Upper lobe of right lung (tissue), 1 donor: ENCODE measurements at regions not wholly inside any gene's neighbourhood (a gene's known extent, or its start where the extent isn't known, plus 50 kb on each side); places are given as distances from the start of the nearest gene placed in this dataset.

ENCODE experiments used
- ATAC-seq: fragments of 200-7000 bp; cut with Tn5 transposase; one replicate; pipeline ENCODE4 v1.9.1; 2020; ENCODE audit warnings: mild to moderate bottlenecking, moderate library complexity
- DNase-seq: peaks from one replicate; pipeline ENCODE4 v3.0.0-alpha.2; 2020
- H3K27ac ChIP-seq: fragments of 200-600 bp; one replicate; pipeline ENCODE4 v1.8.0; 2022
- H3K27me3 ChIP-seq: fragments of 200-600 bp; one replicate; pipeline ENCODE4 v1.8.0; 2022; ENCODE audit warnings: mild to moderate bottlenecking
- H3K36me3 ChIP-seq: fragments of 200-600 bp; one replicate; pipeline ENCODE4 v1.8.0; 2022
- H3K4me1 ChIP-seq: fragments of 200-600 bp; one replicate; pipeline ENCODE4 v1.8.0; 2022
- H3K4me3 ChIP-seq: fragments of 200-600 bp; one replicate; pipeline ENCODE4 v1.8.0; 2022; ENCODE audit warnings: mild to moderate bottlenecking
- H3K9me3 ChIP-seq: fragments of 200-600 bp; one replicate; pipeline ENCODE4 v1.8.0; 2022
- CTCF ChIP-seq: fragments of 200-600 bp; IDR thresholded peaks from one replicate; pipeline ENCODE4 v1.8.0; 2022; ENCODE audit warnings: antibody characterized with exemption
- intact Hi-C: fragments of 100-400 bp; cut with DNase I; formaldehyde crosslinking; loops from one replicate; pipeline ENCODE4 v1.11.0; 2022
- donor health status: DM: no; HTN: yes; CAD: no; lungs with severe emphysema.

GRCh38 chr5:112642885-112643284 lies 94.8 kb upstream of the APC start:
- no peak for ATAC-seq
- intact Hi-C loops: no loop called here
- TF ChIP-seq CTCF: no peak

GRCh38 chr5:112643339-112643971 lies 94.2 kb upstream of the APC start:
- Histone ChIP-seq H3K4me3 (no peak overlapping the region), H3K27ac (no peak overlapping the region), H3K27me3 (no peaks in the 10 kb centered on the region), H3K36me3 (no peaks in the 10 kb centered on the region), H3K4me1 (no peaks in the 10 kb centered on the region), H3K9me3 (no peaks in the 10 kb centered on the region)
- intact Hi-C loops: no loop called here
- ATAC-seq: peak; percentile 73
- TF ChIP-seq CTCF: no peak
- no peak for DNase-seq

More at GRCh38 chr5:112642885-112643284, 94.8 kb upstream of the APC start:
- Histone ChIP-seq H3K36me3 (no peaks in the 10 kb centered on the region), H3K4me1 (no peaks in the 10 kb centered on the region), H3K9me3 (no peaks in the 10 kb centered on the region), H3K27ac (no peak overlapping the region), H3K27me3 (no peaks in the 10 kb centered on the region), H3K4me3 (no peak overlapping the region)
- DNase-seq: no peak

- Histone ChIP-seq H3K4me3 (no peak overlapping the region), H3K27me3 (no peaks in the 10 kb centered on the region), H3K36me3 (no peaks in the 10 kb centered on the region), H3K27ac (no peak overlapping the region), H3K4me1 (no peaks in the 10 kb centered on the region), H3K9me3 (no peaks in the 10 kb centered on the region)
- no peak for DNase-seq
- ATAC-seq: no peak
- intact Hi-C loops: no loop called here
- no peak for TF ChIP-seq CTCF
Measured at GRCh38 chr5:112646139-112646936, 91.3 kb upstream of the APC start.

GRCh38 chr5:112647428-112647827 lies 90.3 kb upstream of the APC start:
- Histone ChIP-seq H3K4me3 (no peak overlapping the region), H3K27ac (no peak overlapping the region), H3K36me3 (no peaks in the 10 kb centered on the region), H3K4me1 (no peaks in the 10 kb centered on the region), H3K9me3 (no peaks in the 10 kb centered on the region), H3K27me3 (no peaks in the 10 kb centered on the region)
- TF ChIP-seq CTCF: no peak
- ATAC-seq (peak; percentile 55), DNase-seq (no peak)
- intact Hi-C loops: no loop called here

GRCh38 chr5:112648264-112648663 lies 89.4 kb upstream of the APC start:
- TF ChIP-seq CTCF: no peak
- DNase-seq: no peak
- no peaks in the 10 kb centered on the region for H3K9me3 ChIP-seq
- no peak overlapping the region for H3K27ac ChIP-seq
- H3K4me1 ChIP-seq: no peaks in the 10 kb centered on the region
- no peaks in the 10 kb centered on the region for H3K27me3 ChIP-seq
- intact Hi-C loops: no loop called here
- ATAC-seq: peak; percentile 49
- H3K4me3 ChIP-seq: no peak overlapping the region
- no peaks in the 10 kb centered on the region for H3K36me3 ChIP-seq
